HEK293T (cell line): ENCODE measurements at regions not wholly inside any gene's neighbourhood (a gene's known extent, or its start where the extent isn't known, plus 50 kb on each side); places are given as distances from the start of the nearest gene placed in this dataset.

Source experiments
- CTCF ChIA-PET: fragments of 350-600 bp; formaldehyde crosslinking; extraction: SDS; loops from one replicate; lab custom pipeline; 2021; ENCODE audit warnings: antibody characterized with exemption, inconsistent platforms; lab: Yijun Ruan, JAX
- POLR2A ChIA-PET: fragments of 350-600 bp; formaldehyde crosslinking; extraction: SDS; loops from one replicate; lab custom pipeline; 2020; ENCODE audit warnings: antibody characterized with exemption, inconsistent platforms; lab: Yijun Ruan, JAX
- DNase-seq: peaks from one replicate; pipeline ENCODE4 v3.0.0; 2012; ENCODE audit warnings: mixed read lengths; ENCODE audit errors: extremely low spot score
- ARNT ChIP-seq: fragments of 450-650 bp; IDR thresholded peaks from 2 replicates; pipeline ENCODE4 v1.6.1; 2017; ENCODE audit warnings: mild to moderate bottlenecking
- BHLHE40 ChIP-seq: fragments of 450-650 bp; IDR thresholded peaks from 2 replicates; pipeline ENCODE4 v1.6.1; 2016; ENCODE audit warnings: mild to moderate bottlenecking, moderate library complexity, borderline replicate concordance
- CTBP1 ChIP-seq: fragments of 450-650 bp; IDR thresholded peaks from 2 replicates; pipeline ENCODE4 v1.6.1; 2016; ENCODE audit warnings: borderline replicate concordance
- ELF4 ChIP-seq: fragments of 450-650 bp; IDR thresholded peaks from 2 replicates; pipeline ENCODE4 v1.6.1; 2017; ENCODE audit warnings: antibody characterized with exemption
- FOXA1 ChIP-seq: fragments of 450-650 bp; IDR thresholded peaks from 2 replicates; pipeline ENCODE4 v1.6.1; 2016; ENCODE audit warnings: mild to moderate bottlenecking
- FOXK2 ChIP-seq: fragments of 450-650 bp; IDR thresholded peaks from 2 replicates; pipeline ENCODE4 v1.6.1; 2016; ENCODE audit warnings: mild to moderate bottlenecking
- FOXM1 ChIP-seq: fragments of 450-650 bp; IDR thresholded peaks from 2 replicates; pipeline ENCODE4 v1.6.1; 2017; ENCODE audit warnings: mild to moderate bottlenecking, borderline replicate concordance
- HDGF ChIP-seq: fragments of 450-650 bp; IDR thresholded peaks from 2 replicates; pipeline ENCODE4 v1.6.1; 2017; ENCODE audit warnings: antibody characterized with exemption, borderline replicate concordance
- L3MBTL2 ChIP-seq: fragments of 450-650 bp; conservative IDR thresholded peaks from 2 replicates; pipeline ENCODE4 v1.6.1; 2016; ENCODE audit warnings: mild to moderate bottlenecking
- LEF1 ChIP-seq: fragments of 450-650 bp; IDR thresholded peaks from 2 replicates; pipeline ENCODE4 v1.6.1; 2017; ENCODE audit warnings: mild to moderate bottlenecking, borderline replicate concordance
- NFRKB ChIP-seq: fragments of 450-650 bp; IDR thresholded peaks from 2 replicates; pipeline ENCODE4 v1.6.1; 2016; ENCODE audit warnings: mild to moderate bottlenecking, moderate library complexity
- SP1 ChIP-seq: fragments of 450-650 bp; IDR thresholded peaks from 2 replicates; pipeline ENCODE4 v1.6.1; 2017
- SUZ12 ChIP-seq: fragments of 450-650 bp; IDR thresholded peaks from 2 replicates; pipeline ENCODE4 v1.6.1; 2016; ENCODE audit warnings: mild to moderate bottlenecking
- TARDBP ChIP-seq: fragments of 450-650 bp; IDR thresholded peaks from 2 replicates; pipeline ENCODE4 v1.6.1; 2016
- ZNF384 ChIP-seq: fragments of 450-650 bp; IDR thresholded peaks from 2 replicates; pipeline ENCODE4 v1.6.1; 2016
- TF ChIP-seq, protein P1 (sequence below): fragments of 450-650 bp; IDR thresholded peaks from 2 replicates; pipeline ENCODE4 v1.6.1; 2016

DNA sequence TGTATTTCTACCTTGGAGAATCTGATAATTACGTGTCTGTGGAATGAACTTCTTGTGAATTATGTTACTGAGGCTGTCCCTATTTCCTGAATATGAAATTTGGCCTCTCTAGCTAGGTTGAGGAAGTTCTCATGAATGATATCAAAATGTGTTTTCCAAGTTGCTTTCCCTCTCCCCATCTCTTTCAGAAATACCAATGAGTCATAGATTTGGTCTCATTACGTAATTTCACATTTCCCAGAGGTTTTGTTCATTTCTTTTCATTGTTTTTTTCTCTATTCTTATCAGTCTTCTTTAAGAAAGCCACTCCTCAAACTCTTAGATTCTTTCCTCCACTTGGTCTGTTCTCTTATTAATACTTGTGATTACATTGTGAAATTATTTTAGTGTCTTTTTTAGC, 923.8 kb upstream of the CDH9 start:
- TF ChIP-seq NFRKB: no peak
- no peak for TF ChIP-seq HDGF
- no peak for TF ChIP-seq ELF4
- TF ChIP-seq ZNF384: no peak
- TF ChIP-seq FOXK2: no peak
- TF ChIP-seq BHLHE40: no peak
- no peak for TF ChIP-seq FOXM1
- no peak for TF ChIP-seq SP1
- no peak for TF ChIP-seq ARNT
- TF ChIP-seq, protein P1, sequence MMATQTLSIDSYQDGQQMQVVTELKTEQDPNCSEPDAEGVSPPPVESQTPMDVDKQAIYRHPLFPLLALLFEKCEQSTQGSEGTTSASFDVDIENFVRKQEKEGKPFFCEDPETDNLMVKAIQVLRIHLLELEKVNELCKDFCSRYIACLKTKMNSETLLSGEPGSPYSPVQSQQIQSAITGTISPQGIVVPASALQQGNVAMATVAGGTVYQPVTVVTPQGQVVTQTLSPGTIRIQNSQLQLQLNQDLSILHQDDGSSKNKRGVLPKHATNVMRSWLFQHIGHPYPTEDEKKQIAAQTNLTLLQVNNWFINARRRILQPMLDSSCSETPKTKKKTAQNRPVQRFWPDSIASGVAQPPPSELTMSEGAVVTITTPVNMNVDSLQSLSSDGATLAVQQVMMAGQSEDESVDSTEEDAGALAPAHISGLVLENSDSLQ: no peak
- TF ChIP-seq LEF1: no peak
- TF ChIP-seq L3MBTL2: no peak
- TF ChIP-seq SUZ12: no peak
- ChIA-PET POLR2A (no interaction called here), CTCF (interaction anchor here (0.6 kb wide), 1 partner anchor 8 kb away, joined by 3 read pairs; no protein-coding TSS in a partner anchor)
- DNase-seq: no peak

DNA sequence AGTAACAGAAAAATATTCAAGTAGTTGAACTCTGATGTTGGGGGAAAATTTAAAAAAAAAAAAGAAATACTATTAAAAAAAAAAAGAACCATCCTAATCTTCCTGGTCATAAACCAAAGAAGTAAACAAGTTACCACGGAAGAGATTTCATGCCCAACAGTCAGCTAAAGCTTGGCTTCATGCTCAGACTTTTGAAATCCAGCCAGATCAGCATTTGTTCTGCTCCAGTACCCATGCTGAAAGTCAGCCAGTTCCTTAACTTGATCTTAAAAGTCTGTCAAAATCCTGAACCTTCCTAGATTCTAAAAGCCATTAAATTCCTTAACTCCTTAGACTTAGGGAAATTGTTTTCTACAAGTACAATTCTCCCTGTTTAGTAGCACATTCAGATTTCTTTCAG, 908.7 kb upstream of the CDH9 start:
- ChIA-PET CTCF (no interaction called here), POLR2A (no interaction called here)
- TF ChIP-seq ELF4: no peak
- no peak for TF ChIP-seq L3MBTL2
- TF ChIP-seq SUZ12: no peak
- TF ChIP-seq LEF1: no peak
- TF ChIP-seq FOXA1: no peak
- no peak for TF ChIP-seq TARDBP
- TF ChIP-seq, protein P1: no peak
- no peak for TF ChIP-seq BHLHE40
- TF ChIP-seq NFRKB: no peak
- TF ChIP-seq ARNT: no peak
- no peak for DNase-seq

DNA sequence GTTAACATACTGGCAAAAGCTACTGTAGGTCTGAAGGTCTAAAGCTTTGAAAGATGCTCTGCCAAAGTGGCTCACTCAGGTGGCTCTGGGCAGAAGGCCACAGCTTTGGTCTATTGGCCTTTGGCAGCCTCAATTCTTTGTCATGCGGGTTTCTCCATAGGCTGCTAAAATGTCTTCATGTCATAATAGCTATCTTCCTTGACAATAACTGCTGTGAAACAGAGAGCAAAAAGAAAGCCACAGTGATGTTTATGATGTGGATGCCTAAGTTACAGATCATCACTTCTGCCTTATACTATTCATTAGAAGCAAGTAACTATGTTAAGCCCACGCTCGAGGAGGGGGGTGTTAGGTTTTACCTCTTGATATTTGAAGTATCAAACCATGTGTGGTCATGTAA, 906.1 kb upstream of the CDH9 start:
- no peak for DNase-seq
- TF ChIP-seq LEF1 (no peak), FOXA1 (no peak), SUZ12 (no peak)
- CTCF ChIA-PET: no interaction called here
- POLR2A ChIA-PET: no interaction called here

DNA sequence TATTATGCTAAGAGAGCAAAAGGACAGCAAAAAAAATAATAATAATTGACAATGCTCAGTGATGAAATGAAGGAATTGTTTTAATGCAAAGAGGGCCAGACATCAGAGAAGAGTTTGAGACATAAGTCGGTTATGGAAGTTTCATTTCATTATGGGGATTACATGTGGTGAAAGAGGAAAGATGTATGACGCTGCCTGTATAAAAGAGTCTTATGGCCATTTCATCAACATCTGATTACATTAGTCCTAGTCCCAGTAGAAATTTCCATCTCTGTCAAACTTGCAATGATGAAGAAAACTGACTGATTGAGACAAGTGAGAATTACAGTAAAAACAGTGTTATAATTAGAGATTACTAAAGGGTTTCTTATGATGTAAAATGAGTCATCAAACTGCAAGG, 900.6 kb upstream of the CDH9 start:
- POLR2A ChIA-PET: no interaction called here
- TF ChIP-seq HDGF (no peak), ELF4 (no peak), L3MBTL2 (no peak), TARDBP (no peak), SP1 (no peak), CTBP1 (no peak), NFRKB (no peak), LEF1 (no peak), FOXM1 (no peak), ZNF384 (no peak), BHLHE40 (no peak), ARNT (no peak), SUZ12 (no peak), FOXA1 (no peak), FOXK2 (no peak)
- TF ChIP-seq, protein P1: no peak
- no peak for DNase-seq
- CTCF ChIA-PET: no interaction called here

DNA sequence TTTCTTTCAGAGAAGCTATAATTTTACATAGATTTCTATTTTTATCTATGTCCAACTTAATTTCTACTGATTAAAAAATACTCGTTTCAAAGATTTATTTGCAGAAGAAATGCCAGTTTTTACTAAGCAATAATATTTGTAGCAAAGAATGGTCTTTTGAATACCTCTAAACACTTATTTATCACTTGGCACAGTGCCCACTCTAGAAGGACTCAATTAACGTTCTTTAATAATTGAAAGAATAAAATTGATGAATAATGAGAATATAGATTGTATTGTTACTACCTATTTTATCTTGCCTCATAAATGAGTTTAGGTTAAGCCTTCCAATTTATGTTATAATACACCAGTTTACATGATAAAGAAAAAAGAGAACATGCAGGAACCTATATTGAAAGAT, 889.7 kb upstream of the CDH9 start:
- no peak for TF ChIP-seq SP1
- ChIA-PET POLR2A (no interaction called here), CTCF (no interaction called here)
- no peak for DNase-seq

DNA sequence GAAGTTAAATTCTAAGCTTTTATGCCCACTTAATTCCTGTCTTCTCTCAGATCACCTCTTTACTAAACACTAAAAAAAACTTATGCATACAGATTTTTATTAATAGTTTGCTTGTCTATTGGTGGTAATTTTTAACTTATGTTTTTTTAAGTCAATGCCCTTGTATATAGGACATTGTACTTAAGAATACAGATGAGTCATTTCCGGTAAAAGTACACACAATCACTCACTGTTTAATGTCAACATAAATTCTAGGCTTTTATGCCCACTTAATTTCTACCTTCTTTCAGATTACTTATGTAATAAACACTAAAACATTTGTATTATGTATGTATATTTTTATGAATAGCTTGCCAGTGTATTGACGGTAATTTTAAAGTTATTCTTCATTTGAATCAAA, 872.8 kb upstream of the CDH9 start:
- ChIA-PET CTCF (no interaction called here), POLR2A (no interaction called here)
- no peak for DNase-seq
- TF ChIP-seq, protein P1: no peak
- TF ChIP-seq LEF1 (no peak), TARDBP (no peak), SP1 (no peak), SUZ12 (no peak), ZNF384 (no peak), FOXM1 (no peak), NFRKB (no peak), ELF4 (no peak), L3MBTL2 (no peak), CTBP1 (no peak), HDGF (no peak), ARNT (no peak), BHLHE40 (no peak), FOXA1 (no peak), FOXK2 (no peak)

DNA sequence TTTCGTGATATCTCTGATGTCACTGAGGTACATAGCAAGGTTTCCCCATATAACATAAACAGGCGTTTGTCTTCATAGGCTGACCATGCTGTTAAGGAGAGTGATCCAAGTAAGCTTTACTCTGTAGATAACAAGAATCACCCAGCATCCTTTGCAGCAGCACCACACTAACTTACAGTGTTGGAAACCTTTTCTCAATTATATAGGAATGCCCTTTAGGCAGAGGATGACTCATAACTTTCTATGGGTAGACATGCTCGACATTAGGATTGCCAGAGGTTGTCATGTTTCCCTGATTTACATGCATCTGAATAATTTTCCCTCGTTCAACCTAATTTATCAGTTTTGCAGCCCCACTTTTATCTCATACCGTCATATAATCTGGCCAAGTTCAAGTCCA, 870.0 kb upstream of the CDH9 start:
- TF ChIP-seq BHLHE40 (no peak), LEF1 (no peak), SUZ12 (no peak), TARDBP (no peak), ARNT (no peak), NFRKB (no peak), CTBP1 (no peak), FOXA1 (no peak), FOXM1 (no peak), FOXK2 (no peak), HDGF (no peak), L3MBTL2 (no peak), ZNF384 (no peak)
- TF ChIP-seq, protein P1: no peak
- DNase-seq: no peak
- POLR2A ChIA-PET: no interaction called here
- CTCF ChIA-PET: no interaction called here
